HepG2 (cell line): ENCODE measurements at regions not wholly inside any gene's neighbourhood (a gene's known extent, or its start where the extent isn't known, plus 50 kb on each side); places are given as distances from the start of the nearest gene placed in this dataset.

Experiments
- ATAC-seq: fragments of 200-7000 bp; cut with Tn5 transposase; 3 replicates; pipeline ENCODE4 v1.9.1; 2020; ENCODE audit warnings: mild to moderate bottlenecking, moderate library complexity
- BruUV-seq: library from RNA; stranded (reverse); fragments of 400-500 nt; replicated peaks from 2 replicates; lab custom pipeline; 2021; lab: Mats Ljungman, UMichigan
- CTCF ChIA-PET: fragments of 300-600 bp; formaldehyde crosslinking; extraction: SDS; loops from one replicate; lab custom pipeline; 2021; ENCODE audit warnings: low total read pairs, inconsistent platforms, low intra/inter-chr PET ratio; lab: Yijun Ruan, JAX
- POLR2A ChIA-PET: fragments of 350-600 bp; sonication (Branson Sonifier 250); formaldehyde crosslinking; loops from one replicate; lab custom pipeline; 2020; ENCODE audit warnings: antibody characterized with exemption, inconsistent platforms; lab: Yijun Ruan, JAX
- DNase-seq: peaks from one replicate; pipeline ENCODE4 v3.0.0-alpha.2; 2015; ENCODE audit warnings: low spot score
- FAIRE-seq: peaks from 3 replicates; lab custom pipeline; 2011; peaks lifted over from hg19 to GRCh38; lab: Jason Lieb, UNC
- H2AFZ ChIP-seq: one replicate; pipeline ENCODE4 v1.6.1; 2011; ENCODE audit warnings: low read length, inconsistent platforms
- H3K27ac ChIP-seq: fragments of 300-600 bp; 3 replicates; pipeline ENCODE4 v1.8.0; 2011; ENCODE audit warnings: mixed run types, mild to moderate bottlenecking, mixed read lengths, low read length, inconsistent platforms; ENCODE audit not compliant: insufficient read depth; ENCODE audit errors: extremely low read length
- H3K27me3 ChIP-seq, 2 experiments: fragments of 200-600 bp in 1 of 2; 2 replicates in 1 of 2; 3 replicates in 1 of 2; pipeline versions ENCODE4 v1.6.0 to v1.8.0; 2011; ENCODE audit warnings: low read length in 2 of 2, mild to moderate bottlenecking in 2 of 2, moderate library complexity in 2 of 2, inconsistent platforms in 1 of 2; ENCODE audit not compliant: insufficient read depth in 2 of 2, control insufficient read depth in 1 of 2
- H3K36me3 ChIP-seq, 2 experiments: fragments of 200-600 bp in 1 of 2; replicated peaks in 1 of 2; 2 replicates in 1 of 2; 3 replicates in 1 of 2; pipeline versions ENCODE4 v1.5.1 to v1.8.0; 2011; ENCODE audit warnings: low read length in 2 of 2, inconsistent platforms in 1 of 2; ENCODE audit not compliant: insufficient read depth in 2 of 2, control insufficient read depth in 1 of 2
- H3K4me1 ChIP-seq: 2 replicates; pipeline ENCODE4 v1.5.1; 2012; ENCODE audit warnings: low read length, inconsistent platforms; ENCODE audit not compliant: insufficient read depth
- H3K4me2 ChIP-seq: 2 replicates; pipeline ENCODE4 v1.6.0; 2011; ENCODE audit warnings: low read depth, low read length, inconsistent platforms
- H3K4me3 ChIP-seq, 3 experiments: fragments of 200-600 bp in 1 of 3; sonication (generic), shearing (Covaris generic) in 1 of 3; replicated peaks in 1 of 3; 2 replicates each; pipeline ENCODE4 v1.5.1; 2011 to 2016; ENCODE audit warnings: low read length in 3 of 3, inconsistent platforms in 2 of 3, low read depth in 2 of 3, mild to moderate bottlenecking in 2 of 3, control low read depth in 1 of 3, mixed read lengths in 1 of 3; ENCODE audit not compliant: insufficient read depth in 1 of 3
- H3K79me2 ChIP-seq: one replicate; pipeline ENCODE4 v1.6.1; 2011; ENCODE audit warnings: low read length, inconsistent platforms; ENCODE audit not compliant: insufficient read depth
- H3K9ac ChIP-seq: 2 replicates; pipeline ENCODE4 v1.6.0; 2011; ENCODE audit warnings: mild to moderate bottlenecking, low read depth, low read length, inconsistent platforms; ENCODE audit not compliant: insufficient read depth
- H3K9me3 ChIP-seq: 2 replicates; pipeline ENCODE4 v1.5.1; 2012; ENCODE audit warnings: mild to moderate bottlenecking, low read length
- H4K20me1 ChIP-seq: 2 replicates; pipeline ENCODE4 v1.6.0; 2011; ENCODE audit warnings: inconsistent platforms, mild to moderate bottlenecking, low read length, moderate library complexity; ENCODE audit not compliant: insufficient read depth
- PHF8 ChIP-seq: sonication (generic); formaldehyde crosslinking; IDR thresholded peaks from 2 replicates; pipeline ENCODE4 v1.5.0; 2020; ENCODE audit warnings: missing genetic modification reagents
- SETDB1 ChIP-seq: sonication (generic); formaldehyde crosslinking; IDR thresholded peaks from 2 replicates; pipeline ENCODE4 v1.5.1; 2020; ENCODE audit warnings: missing genetic modification reagents, mild to moderate bottlenecking, borderline replicate concordance
- STAT5B ChIP-seq: sonication (generic); formaldehyde crosslinking; IDR thresholded peaks from 2 replicates; pipeline ENCODE4 v1.4.0; 2020; ENCODE audit warnings: missing genetic modification reagents
- ZBTB1 ChIP-seq: sonication (generic); formaldehyde crosslinking; IDR thresholded peaks from 2 replicates; pipeline ENCODE4 v1.4.0; 2020; ENCODE audit warnings: missing genetic modification reagents, borderline replicate concordance
- ZNF251 ChIP-seq: sonication (generic); formaldehyde crosslinking; IDR thresholded peaks from 2 replicates; pipeline ENCODE4 v1.9.0; 2021; ENCODE audit warnings: mild to moderate bottlenecking, missing genetic modification reagents
- WGBS: methylation state at CpG from one replicate; pipeline ENCODE4 v1.1.6; 2017; ENCODE audit warnings: low lambda C conversion rate; 5-methylcytosine and 5-hydroxymethylcytosine counted together
- in situ Hi-C: cut with HindIII; loops from 2 replicates; pipeline ENCODE4 v1.10.0; 2017; ENCODE audit warnings: low pct_unique_long_range_greater_than_20kb; ENCODE audit not compliant: extremely low pct_ligation_motif_present
- intact Hi-C: fragments of 100-400 bp; cut with micrococcal nuclease; formaldehyde crosslinking; loops from one replicate; pipeline ENCODE4 v1.10.0; 2022; ENCODE audit not compliant: unreplicated experiment
- TF ChIP-seq, protein P1 (sequence below): fragments of 450-650 bp; IDR thresholded peaks from 2 replicates; pipeline ENCODE4 v1.6.1; 2016
- TF ChIP-seq, protein P2 (sequence below): sonication (generic); formaldehyde crosslinking; IDR thresholded peaks from 2 replicates; pipeline ENCODE4 v1.5.1; 2020; ENCODE audit warnings: mild to moderate bottlenecking, moderate library complexity, missing genetic modification reagents
- TF ChIP-seq, protein P3 (sequence below): IDR thresholded peaks from 2 replicates; pipeline ENCODE4 v1.6.1; 2016; ENCODE audit warnings: missing compliant biosample characterization, missing genetic modification reagents, borderline replicate concordance
- TF ChIP-seq, protein P4 (sequence below): sonication (generic); formaldehyde crosslinking; IDR thresholded peaks from 2 replicates; pipeline ENCODE4 v1.4.0; 2020; ENCODE audit warnings: missing genetic modification reagents, borderline replicate concordance

DNA sequence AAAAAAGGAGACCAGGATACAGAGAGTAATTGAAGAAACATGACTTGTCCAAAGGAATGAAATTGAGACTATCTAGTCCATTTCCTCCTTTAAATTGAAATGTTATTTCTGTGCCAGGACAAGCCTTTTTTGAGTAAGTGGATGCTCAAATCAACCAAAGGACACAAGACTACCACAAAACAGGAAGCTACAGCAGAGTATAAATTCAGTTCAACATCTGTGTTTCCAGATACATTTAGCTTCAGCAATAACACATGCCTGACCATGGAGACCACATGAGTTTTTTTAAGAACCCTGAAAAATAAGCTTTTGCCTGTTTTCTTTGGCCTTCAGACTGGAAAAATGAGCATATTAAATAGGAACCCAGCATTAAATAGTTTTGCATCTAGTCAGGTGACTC, 707.5 kb downstream of the ZWINT start:
- H3K4me1 ChIP-seq: no peaks in the 10 kb centered on the region
- H2AFZ ChIP-seq: no peak overlapping the region
- H3K4me3 ChIP-seq: no peak overlapping the region
- H3K27me3 ChIP-seq: no peaks in the 10 kb centered on the region
- ChIA-PET POLR2A (no interaction called here), CTCF (no interaction called here)
- ATAC-seq: no peak
- no peaks in the 10 kb centered on the region for H3K79me2 ChIP-seq
- H3K9me3 ChIP-seq: no peaks in the 10 kb centered on the region
- no peak for DNase-seq
- H3K27ac ChIP-seq: no peak overlapping the region
- in situ Hi-C loops: loop anchor here (25.0 kb wide), 1 partner anchor 459 kb away; no protein-coding TSS in a partner anchor
- intact Hi-C loops: no loop called here
- FAIRE-seq: no peak
- H4K20me1 ChIP-seq: no peaks in the 10 kb centered on the region
- H3K4me2 ChIP-seq: no peak overlapping the region
- no TSS peak for BruUV-seq
- TF ChIP-seq SETDB1 (CRISPR knock-in tag): no peak
- TF ChIP-seq, protein P1, sequence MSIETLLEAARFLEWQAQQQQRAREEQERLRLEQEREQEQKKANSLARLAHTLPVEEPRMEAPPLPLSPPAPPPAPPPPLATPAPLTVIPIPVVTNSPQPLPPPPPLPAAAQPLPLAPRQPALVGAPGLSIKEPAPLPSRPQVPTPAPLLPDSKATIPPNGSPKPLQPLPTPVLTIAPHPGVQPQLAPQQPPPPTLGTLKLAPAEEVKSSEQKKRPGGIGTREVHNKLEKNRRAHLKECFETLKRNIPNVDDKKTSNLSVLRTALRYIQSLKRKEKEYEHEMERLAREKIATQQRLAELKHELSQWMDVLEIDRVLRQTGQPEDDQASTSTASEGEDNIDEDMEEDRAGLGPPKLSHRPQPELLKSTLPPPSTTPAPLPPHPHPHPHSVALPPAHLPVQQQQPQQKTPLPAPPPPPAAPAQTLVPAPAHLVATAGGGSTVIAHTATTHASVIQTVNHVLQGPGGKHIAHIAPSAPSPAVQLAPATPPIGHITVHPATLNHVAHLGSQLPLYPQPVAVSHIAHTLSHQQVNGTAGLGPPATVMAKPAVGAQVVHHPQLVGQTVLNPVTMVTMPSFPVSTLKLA: peak; percentile 37
- no peaks in the 10 kb centered on the region for H3K36me3 ChIP-seq
- H3K9ac ChIP-seq: no peak overlapping the region

DNA sequence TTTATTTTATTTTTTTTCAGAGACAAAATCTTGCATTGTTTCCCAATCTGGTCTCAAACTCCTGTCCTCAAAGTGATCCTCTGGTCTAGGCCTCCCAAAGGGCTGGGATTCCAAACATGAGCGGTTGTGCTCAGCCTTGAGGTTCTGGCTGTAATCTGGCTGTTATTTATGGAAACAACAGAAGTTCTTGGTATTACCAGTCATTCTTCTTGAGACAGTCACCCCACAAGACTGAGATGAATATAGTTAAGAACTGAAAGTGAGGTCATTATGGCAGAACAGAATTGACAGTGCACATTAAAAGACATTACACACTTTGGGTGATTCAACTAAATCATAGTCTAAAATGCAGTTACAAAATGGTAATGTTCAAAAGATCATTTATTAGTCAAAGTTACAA, 719.5 kb downstream of the ZWINT start:
- in situ Hi-C loops: no loop called here
- no peak for FAIRE-seq
- no peak overlapping the region for H3K27ac ChIP-seq
- H3K9ac ChIP-seq: no peak overlapping the region
- no peaks in the 10 kb centered on the region for H3K9me3 ChIP-seq
- no peak overlapping the region for H3K4me2 ChIP-seq
- no peak overlapping the region for H2AFZ ChIP-seq
- H3K27me3 ChIP-seq: no peaks in the 10 kb centered on the region
- H4K20me1 ChIP-seq: no peaks in the 10 kb centered on the region
- intact Hi-C loops: no loop called here
- no peaks in the 10 kb centered on the region for H3K4me1 ChIP-seq
- no peaks in the 10 kb centered on the region for H3K79me2 ChIP-seq
- BruUV-seq: no TSS peak
- no peak overlapping the region for H3K4me3 ChIP-seq
- ATAC-seq: no peak
- ChIA-PET CTCF (no interaction called here), POLR2A (no interaction called here)
- WGBS: 29% methylated on average over 1 of the region's 1 CpG
- no peaks in the 10 kb centered on the region for H3K36me3 ChIP-seq
- no peak for DNase-seq
- TF ChIP-seq STAT5B (CRISPR knock-in tag): no peak
- no peak for TF ChIP-seq ZNF251
- no peak for TF ChIP-seq PHF8 (CRISPR knock-in tag)
- TF ChIP-seq, protein P2, sequence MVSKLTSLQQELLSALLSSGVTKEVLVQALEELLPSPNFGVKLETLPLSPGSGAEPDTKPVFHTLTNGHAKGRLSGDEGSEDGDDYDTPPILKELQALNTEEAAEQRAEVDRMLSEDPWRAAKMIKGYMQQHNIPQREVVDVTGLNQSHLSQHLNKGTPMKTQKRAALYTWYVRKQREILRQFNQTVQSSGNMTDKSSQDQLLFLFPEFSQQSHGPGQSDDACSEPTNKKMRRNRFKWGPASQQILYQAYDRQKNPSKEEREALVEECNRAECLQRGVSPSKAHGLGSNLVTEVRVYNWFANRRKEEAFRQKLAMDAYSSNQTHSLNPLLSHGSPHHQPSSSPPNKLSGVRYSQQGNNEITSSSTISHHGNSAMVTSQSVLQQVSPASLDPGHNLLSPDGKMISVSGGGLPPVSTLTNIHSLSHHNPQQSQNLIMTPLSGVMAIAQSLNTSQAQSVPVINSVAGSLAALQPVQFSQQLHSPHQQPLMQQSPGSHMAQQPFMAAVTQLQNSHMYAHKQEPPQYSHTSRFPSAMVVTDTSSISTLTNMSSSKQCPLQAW (CRISPR knock-in tag): no peak
- TF ChIP-seq, protein P3, sequence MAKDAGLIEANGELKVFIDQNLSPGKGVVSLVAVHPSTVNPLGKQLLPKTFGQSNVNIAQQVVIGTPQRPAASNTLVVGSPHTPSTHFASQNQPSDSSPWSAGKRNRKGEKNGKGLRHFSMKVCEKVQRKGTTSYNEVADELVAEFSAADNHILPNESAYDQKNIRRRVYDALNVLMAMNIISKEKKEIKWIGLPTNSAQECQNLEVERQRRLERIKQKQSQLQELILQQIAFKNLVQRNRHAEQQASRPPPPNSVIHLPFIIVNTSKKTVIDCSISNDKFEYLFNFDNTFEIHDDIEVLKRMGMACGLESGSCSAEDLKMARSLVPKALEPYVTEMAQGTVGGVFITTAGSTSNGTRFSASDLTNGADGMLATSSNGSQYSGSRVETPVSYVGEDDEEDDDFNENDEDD (CRISPR knock-in tag): no peak
- no peak for TF ChIP-seq ZBTB1 (CRISPR knock-in tag)
- TF ChIP-seq, protein P4, sequence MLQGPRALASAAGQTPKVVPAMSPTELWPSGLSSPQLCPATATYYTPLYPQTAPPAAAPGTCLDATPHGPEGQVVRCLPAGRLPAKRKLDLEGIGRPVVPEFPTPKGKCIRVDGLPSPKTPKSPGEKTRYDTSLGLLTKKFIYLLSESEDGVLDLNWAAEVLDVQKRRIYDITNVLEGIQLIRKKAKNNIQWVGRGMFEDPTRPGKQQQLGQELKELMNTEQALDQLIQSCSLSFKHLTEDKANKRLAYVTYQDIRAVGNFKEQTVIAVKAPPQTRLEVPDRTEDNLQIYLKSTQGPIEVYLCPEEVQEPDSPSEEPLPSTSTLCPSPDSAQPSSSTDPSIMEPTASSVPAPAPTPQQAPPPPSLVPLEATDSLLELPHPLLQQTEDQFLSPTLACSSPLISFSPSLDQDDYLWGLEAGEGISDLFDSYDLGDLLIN (CRISPR knock-in tag): no peak
